GM19324 (cell line): ENCODE measurements at regions not wholly inside any gene's neighbourhood (a gene's known extent, or its start where the extent isn't known, plus 50 kb on each side); places are given as distances from the start of the nearest gene placed in this dataset.
"Not testable (repeated sequence)": the region's sequence is repeated elsewhere in the genome, so short reads cannot be mapped to it uniquely, and the experiment has no call there.

Experiments used
- ATAC-seq: cut with Tn5 transposase; IDR thresholded peaks from one replicate; pipeline ENCODE4 v1.9.1; 2021; ENCODE audit warnings: mild to moderate bottlenecking, moderate library complexity; ENCODE audit not compliant: unreplicated experiment, low FRiP score

DNA sequence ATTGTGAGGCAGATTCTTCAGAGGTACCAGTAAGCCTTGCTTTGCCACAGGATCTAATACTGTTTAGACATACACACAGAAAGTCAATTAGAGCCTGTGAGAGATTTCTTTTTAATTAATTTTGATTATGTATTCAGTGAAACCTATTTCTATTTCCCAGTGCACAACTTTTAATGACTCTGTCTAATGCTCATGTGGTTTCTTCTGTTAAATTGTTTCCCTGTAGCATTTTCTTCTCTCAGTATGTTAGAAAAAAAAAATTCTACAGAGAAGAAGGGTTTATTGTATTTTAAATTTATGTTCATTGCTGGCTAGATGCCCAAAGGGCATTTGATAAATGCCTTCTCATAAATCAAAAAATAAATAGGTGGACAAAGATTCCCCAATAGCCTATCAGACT, 293.7 kb downstream of the C6orf118 start:
- no peak for ATAC-seq

DNA sequence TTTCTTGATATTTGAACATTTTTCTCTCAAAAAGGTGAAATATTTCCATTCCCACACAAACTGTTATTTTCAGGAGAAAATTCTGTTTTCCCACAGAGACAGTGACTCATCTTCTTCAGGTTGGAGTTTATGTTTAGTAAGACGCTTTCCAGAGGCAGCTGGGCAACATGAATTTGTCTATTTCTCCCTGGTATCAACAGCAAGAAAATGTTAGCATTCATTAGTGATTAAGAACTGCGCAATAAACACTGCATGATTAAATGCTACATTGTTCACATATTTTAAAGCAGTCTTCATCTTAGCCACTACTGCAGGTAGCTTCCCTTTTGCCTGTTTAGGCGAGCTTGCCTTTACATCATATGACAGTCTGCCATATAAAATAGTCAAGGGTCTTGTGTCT, 295.7 kb downstream of the C6orf118 start:
- no peak for ATAC-seq

DNA sequence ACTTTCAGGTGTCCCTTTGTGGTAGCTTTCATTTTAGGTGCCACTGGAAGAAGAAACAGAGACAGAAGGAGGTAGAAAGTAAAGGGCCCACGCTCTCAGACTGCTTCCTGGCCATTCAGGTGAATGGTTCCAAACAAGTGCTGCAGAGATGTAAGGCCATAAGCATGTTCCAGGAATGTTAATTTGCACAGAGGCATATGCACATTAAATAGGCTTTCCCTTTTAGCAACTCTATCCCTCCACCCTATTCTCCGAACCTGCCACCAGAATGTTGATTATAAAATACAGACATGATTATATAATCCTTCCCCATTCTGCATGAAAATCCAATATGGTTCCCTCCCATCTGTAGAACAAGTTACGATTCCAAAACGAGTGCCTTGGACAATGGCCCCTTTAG, 297.2 kb downstream of the C6orf118 start:
- no peak for ATAC-seq

DNA sequence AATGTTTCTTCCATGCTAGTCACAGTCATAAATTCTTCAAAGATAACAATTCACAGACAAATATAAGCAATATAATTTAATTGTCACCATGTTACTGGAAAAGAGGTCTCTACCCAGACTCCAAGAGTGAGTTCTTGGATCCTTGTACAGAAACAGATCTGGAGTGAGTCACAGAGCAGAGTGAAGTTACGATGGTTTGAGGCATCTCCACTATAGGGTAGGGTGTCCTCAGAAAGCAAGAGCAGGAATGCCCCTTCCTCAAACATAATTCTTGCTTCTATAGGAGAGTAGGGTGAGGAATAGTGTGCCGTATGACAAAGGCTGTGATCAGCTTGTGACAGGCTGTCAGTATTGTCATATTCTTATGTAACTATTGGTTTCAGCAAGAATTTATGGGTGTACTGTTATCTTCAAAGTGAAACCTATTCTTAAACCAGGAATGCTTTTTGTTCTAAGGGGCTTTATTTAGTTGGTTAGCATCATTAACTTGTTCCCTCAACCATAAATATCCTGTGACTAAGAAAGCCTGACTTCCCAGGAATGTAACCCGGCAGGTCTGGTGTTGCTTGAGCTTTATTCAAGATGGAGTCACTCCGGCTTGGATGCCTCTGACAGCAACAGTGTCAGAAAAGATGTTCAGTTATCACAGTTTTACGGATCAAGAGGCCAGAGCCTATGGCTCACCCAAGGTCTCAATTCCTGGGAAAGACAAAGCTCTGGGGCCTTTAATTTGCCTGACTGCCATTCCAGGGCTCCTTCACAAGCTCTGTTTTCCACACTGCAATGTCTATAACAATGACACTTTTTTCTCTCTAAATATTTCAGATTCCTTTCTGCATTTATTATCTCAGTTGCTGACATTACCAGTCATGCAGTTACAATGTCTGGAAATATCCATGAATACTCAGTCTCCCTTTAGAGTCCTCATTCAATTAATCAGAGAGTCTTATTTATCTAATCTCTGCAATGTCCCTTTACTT, 298.6 kb downstream of the C6orf118 start:
- no peak for ATAC-seq

DNA sequence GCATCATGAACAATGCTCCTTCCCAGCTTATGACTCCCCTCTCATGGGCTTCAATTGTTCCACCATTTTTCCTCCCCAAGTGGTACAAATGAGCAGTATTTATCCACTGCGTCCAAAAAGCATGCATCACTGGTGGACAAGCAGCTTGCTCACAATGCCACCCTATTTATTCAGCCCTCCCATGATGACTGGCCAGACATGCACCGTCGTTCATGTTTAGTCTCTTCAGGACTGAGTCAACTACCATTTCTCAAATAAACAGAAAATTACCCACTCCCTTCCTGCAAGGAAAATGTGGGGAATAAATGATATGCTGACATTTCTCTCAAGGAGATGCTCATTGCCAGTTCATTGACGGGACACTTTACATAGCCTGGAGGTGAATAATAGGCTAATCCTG, 300.4 kb downstream of the C6orf118 start:
- no peak for ATAC-seq

DNA sequence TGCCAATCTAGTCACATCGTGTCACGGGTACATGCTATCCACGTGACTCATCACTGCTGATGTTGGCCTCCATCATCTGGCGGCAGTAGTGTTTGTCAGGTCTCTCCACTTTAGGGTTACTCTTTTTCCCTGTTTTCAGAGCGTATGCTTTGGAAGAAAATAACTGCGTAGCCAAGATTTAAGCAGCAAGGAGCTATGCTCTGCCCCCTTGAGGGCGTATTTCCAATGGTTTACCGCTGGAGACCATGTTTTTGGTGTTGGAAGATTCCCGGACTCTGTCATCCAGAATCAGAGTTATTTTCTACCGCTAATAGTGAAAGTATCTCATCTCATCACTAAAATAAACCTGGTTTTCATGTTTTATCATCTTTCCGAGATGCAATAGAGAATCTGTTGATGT, 306.5 kb downstream of the C6orf118 start:
- ATAC-seq: no peak

DNA sequence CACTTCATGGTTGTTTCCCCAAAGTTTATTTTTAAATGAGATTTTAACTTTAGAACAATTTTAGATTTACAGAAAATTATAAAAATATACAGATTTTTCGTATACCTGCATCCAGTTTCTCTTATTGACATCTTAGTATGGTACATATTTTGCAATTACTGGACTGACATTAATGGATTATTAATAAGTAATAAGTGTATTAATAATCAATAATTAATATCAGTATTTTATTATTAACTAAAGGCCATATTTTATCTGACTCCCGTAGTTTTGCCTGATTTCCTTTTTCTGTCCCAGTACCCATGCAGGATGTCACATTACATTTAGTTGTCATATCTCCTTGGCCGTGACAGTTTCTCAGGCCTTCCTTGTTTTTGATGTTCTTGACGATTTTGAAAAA, 307.0 kb downstream of the C6orf118 start:
- ATAC-seq: no peak

DNA sequence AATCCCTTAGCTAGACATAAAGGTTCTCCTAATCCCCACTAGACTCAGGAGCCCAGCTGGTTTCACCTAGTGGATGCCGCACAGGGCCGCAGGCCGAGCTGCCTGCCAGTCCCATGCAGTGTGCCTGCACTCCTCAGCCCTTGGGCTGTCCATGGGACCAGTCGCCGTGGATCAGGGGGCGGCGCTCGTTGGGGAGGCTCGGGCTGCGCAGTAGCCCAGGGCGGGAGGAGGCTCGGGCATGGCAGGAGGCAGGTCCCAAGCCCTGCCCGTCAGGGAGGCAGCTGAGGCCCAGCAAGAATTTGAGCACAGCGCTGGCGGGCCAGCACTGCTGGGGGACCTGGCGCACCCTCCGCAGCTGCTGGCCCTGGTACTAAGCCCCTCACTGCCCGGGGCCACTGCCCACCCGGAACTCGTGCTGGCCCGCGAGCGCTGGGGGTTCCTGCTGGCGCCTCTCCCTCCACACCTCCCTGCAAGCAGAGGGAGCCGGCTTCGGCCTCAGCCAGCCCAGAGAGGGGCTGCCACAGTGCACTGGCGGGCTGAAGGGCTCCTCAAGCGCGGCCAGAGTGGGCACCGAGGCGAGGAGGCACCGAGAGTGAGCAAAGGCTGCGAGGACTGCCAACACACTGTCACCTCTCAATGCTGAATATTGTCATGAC, 307.8 kb downstream of the C6orf118 start:
- no peak for ATAC-seq

DNA sequence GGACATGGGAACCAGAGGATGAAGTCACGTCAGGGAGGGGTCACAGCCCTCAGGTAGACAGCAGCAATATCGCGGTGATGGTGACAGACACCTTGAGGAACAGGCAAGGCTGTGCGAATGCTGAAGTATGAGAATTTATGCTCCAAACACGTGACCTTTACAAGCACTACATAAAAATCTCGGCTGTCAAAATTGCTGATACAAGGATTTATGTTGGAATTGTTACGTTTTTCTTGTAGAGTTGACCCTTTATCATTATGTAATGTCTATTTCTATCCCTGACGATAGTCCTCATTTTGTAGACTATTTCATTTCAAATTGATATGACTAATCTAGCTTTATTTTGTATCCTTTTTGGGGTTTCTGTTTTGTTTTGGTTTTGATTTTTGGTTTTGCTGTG, 311.1 kb downstream of the C6orf118 start:
- no peak for ATAC-seq

DNA sequence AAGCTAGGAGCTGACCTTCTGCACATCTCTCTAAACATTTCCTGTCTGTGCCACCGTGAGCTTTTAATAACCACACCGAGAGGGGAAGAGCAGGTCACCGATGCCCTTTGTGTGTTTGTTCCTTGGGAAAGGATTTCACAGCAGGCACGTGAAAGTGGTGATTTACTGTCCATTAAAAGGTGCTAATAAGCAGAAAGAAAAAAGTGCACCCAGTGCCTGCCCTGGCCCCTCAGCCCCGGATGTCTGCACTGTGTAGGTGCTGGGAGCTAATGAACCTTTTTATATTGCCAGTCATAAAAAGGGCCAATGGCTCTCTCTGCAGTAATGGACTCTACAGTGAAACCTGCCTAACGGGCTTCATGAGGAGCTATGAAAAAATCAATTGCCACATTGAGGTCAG, 312.6 kb downstream of the C6orf118 start:
- ATAC-seq: no peak

DNA sequence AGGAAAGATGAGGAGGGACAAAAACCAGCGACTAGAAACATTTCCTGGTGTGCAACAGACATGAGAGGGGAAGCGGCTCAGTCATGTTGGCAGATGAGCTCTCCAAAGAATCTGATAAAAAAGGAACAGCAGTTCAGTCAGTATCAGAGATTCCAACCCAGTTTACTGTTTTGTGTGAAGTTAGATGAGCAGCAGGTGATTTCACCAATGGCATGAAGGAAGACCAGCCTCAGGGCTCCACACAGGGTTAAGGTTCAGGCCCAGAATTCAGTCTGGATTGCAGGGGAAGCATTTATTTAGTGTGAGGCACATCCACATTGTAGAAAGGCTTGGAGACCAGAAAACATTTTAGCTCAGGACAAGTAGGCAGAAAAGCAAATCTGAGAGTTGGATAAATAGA, 317.8 kb downstream of the C6orf118 start:
- no peak for ATAC-seq

DNA sequence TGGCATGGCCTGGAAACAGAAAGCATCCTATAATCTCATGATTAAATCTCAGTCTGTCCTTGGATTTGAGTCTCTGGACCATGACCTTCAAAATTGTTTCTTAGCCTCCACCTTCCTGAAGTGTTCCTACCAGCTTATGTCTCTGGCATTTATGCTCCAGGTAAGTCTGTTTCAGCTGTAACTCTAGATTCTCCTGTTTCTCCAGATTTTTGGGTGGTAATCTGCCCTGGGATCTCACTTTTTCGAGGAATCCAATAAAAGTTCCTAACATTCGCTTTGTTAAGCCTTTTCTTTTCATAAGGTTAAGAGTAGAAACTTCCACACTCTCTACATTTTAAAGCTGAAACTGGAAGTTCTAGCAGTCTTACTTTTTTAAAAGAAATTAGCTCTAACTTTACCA, 318.5 kb downstream of the C6orf118 start:
- no peak for ATAC-seq

DNA sequence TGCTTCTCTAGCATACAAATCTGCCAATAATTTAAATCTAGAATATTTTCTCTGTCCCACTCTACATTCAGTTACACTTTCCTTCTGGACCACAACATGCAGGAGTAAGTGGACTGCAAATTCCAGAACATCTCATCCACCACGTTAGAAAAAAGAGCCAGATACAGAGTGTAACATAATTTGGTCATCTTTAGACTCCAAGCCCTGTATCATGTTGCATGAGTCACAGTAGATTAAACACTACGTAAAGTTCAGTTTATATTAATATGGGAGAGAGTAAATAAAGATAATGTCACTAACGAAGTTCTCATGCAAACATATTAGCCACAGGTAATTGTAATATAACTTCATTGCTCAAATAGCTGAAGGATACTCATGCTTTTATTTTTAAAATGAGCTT, 327.0 kb downstream of the C6orf118 start:
- ATAC-seq: no peak

DNA sequence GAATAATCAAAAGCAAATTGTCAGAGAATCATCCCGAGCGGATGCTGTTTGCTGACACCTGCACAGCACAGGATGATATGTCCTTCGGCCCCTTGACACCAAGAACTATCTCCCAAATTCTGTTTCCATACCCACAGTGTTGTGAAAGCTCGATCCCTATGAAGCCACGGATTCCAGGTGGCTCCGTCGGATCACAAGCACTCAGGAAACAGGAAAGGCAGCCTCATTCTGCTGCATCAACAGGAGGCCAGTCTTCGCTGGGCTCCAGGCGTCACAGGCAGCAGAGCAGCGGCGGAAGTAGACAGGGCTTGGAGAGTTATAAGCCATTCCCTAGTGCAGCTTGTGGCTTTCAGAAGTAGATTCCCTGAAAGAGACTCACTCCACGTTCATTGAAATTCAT, 342.3 kb downstream of the C6orf118 start:
- ATAC-seq: no peak

DNA sequence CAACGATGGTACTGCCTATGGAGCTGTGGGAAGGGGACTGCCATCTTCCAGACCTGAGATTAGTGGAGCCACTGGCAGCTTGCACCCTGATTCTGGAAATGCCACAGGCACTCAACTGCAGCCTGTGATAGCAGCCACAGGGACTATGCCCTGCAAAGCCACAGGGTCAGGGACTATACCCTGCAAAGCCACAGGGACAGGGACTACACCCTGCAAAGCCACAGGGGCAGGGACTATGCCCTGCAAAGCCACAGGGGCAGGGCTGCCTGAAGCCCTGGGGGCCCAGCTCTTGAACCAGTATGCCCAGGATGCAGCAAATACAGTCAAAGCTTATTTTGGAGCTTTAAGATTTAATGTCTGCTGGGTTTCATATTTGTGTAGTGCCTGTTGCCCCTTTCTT, 346.6 kb downstream of the C6orf118 start:
- no peak for ATAC-seq

DNA sequence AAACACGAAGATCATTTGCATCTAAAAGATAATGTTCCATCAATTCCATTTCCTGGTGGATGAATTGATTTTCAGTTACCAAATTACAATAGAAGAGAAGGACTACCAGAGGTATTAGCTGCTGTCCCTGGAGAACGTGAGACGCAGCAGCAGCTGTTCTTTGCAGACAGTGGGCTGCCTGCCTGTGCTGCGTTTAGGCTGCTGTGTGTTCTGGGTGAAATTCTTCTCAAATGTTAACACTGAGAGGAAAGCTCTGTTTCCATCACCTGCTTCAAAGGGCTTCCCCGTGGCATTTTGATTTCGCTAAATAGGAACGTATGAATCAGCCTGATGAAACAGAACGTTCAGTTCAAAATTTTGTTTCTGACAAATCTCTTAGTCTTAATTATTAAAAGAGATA, 362.2 kb downstream of the C6orf118 start:
- no peak for ATAC-seq

DNA sequence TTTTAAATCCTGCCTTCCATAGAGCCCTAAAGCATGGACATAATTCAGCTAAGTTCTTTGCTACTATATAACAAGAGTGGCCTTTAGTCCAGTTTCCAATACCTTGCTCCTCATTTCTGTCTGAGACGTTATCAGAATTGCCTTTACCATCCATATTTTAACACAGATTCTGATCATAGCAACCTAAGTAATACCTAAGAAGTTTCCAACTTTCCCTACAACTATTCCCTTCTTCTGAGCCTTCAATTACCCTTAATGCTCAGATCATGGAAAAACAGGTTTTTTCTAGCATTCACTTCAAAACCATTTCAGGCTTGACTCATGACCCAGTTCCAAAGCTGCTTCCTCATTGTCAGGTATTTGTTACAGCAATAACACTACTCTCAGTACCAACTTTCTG, 367.1 kb downstream of the C6orf118 start:
- no peak for ATAC-seq

DNA sequence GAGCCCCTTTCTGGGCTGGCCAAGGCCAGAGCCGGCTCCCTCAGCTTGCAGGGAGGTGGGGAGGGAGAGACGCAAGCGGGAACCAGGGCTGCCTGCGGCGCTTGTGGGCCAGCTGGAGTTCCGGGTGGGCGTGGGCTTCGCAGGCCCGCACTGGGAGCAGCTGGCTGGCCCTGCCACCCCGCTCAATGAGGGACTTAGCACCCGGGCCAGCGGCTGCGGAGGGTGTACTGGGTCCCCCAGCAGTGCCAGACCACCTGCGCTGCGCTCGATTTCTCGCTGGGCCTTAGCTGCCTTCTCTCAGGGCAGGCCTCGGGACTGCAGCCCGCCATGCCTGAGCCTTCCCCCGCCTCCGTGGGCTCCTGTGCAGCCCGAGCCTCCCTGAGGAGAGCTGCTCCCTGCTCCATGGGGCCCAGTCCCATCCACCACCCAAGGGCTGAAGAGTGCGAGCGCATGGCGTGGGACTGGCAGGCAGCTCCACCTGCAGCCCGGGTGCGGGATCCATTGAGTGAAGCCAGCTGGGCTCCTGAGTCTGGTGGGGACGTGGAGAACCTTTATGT, 376.1 kb downstream of the C6orf118 start:
- ATAC-seq: not testable (repeated sequence)

DNA sequence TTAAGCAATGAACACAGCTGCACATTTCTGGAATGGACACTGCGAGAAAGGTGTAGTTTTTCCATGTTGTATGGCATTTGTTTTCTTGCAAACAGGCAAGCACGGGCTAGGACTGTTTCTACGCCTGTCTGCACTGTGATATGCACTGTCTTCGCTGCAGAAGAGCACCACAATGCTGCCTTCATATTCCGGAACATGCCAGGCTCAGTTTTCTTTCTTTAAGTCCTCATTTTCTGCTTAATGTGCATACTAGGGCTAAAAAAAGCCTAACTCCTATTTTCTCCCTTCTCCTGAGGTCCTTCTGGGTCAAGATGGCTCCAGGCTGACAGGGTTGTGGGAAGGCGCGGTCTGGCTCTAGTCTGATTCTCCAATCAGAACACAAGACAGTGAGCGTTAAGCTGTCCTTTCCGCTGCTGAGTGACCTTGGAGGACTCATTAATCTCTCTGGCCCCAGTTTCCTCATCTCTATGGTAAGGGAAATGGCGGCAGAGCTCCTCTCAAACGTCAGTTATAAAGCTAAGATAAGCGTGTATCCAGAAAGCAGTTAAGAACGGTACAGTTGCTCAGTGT, 379.9 kb downstream of the C6orf118 start:
- no peak for ATAC-seq

DNA sequence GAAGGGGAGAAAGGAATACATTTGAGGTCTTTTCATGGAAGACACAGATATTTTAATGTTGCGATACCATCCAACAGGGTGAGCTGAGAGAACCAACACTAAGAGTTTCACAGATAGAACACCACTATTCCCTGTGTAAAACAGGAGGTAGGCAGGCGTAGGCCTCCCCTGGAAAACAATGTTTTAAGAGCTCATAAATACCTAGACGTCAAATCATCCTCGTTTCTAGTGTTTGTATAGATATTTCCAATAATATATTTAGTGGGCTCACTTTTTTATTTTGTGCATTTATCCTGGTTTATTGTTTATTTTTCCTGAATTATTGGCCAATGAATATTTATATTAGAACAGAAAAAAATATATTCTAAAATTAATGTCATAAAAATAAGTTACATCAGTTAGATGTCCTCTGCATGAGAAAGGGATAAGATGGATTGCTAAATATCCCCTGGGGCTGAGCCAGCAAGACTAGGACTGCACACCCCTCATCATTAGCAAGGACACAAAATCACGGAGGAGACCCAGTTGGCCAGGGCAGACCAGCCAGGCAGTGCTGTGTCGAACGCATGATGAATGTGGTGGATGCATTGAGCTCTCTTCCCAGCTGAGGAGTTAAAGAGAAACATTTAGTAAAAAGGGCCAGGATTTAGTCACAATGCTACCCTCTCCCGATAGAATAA, 380.5 kb downstream of the C6orf118 start:
- no peak for ATAC-seq
